Fibroblast of skin of back (primary cell): ENCODE measurements at regions not wholly inside any gene's neighbourhood (a gene's known extent, or its start where the extent isn't known, plus 50 kb on each side); places are given as distances from the start of the nearest gene placed in this dataset.
"Not testable (repeated sequence)": the region's sequence is repeated elsewhere in the genome, so short reads cannot be mapped to it uniquely, and the experiment has no call there.

Source experiments
- DNase-seq: peaks from one replicate; pipeline ENCODE4 v3.0.0-alpha.2; 2013

DNA sequence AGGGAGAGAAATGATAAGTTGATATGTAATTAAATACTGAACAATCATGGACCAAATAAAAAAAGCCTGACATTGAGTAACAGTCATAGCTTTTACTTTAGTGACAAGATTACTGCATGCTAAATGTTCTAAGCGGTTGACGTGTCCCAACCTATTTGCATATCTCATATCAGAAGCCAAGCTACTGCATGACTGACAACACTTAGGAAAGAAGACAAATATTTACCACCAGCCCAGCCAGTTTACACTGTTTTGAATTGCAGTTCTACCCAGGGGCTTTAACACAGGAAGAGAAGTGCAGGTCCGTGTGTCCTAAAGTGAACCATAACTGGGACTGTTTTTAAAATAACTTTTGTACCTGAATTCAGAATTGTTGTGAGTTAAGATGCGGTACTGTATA is 219.9 kb downstream of the PRDM9 start:
- DNase-seq, result no peak

- no peak for DNase-seq
Observed at GRCh38 chr5:23730023-23730422, 222.6 kb downstream of the PRDM9 start.

DNA sequence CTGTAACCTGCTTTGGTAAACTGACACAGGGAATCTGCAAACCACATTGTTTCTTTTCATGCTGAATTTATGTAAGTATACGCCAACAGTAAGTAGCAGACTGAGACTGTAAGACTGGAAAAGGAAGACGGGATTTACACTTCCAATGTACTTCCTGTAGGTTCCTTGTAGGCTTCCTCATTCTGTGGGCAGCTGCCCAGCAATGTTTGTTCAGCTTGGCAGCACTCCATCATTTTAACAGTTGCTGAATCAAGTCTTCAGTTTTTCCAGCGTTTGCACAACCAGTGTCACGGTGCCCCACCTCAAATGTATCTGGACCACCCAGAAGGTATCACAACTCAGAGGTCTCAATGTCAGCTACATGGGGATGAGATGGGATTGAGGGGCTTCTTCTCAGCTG is 232.6 kb downstream of the PRDM9 start:
- no peak for DNase-seq

GRCh38 chr5:23742701-23743100 is 235.3 kb downstream of the PRDM9 start:
- no peak for DNase-seq

GRCh38 chr5:23755906-23756305 is 248.5 kb downstream of the PRDM9 start:
- DNase-seq, result no peak

GRCh38 chr5:23756779-23757178 is 249.4 kb downstream of the PRDM9 start:
- no peak for DNase-seq

GRCh38 chr5:23763170-23763569 is 255.8 kb downstream of the PRDM9 start:
- DNase-seq, result no peak

DNA sequence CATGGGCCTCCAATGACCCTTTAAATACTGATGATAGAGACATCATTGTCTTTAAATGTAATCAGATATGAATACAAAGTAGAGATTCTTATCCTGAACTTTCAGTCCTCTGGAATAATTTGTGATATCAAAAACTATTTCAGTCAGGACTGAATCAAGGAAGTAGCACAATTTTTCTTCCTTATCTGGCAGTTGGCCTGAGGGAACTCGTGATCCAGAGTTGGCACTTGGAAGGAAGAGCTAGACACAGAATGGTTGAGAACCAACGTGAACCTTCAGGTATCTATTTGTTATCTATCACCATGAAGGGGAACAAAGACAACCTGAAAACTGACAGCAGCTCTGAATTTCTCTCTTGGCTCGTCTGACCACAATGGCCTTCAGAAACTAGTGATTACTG is 269.3 kb downstream of the PRDM9 start:
- no peak for DNase-seq

- DNase-seq, result not testable (repeated sequence)
Observed at GRCh38 chr5:23800307-23800706, 292.9 kb downstream of the PRDM9 start.

GRCh38 chr5:23820765-23821471 is 313.5 kb downstream of the PRDM9 start:
- DNase-seq, result peak; percentile 22

- no peak for DNase-seq
Observed at GRCh38 chr5:23823521-23823920, 316.1 kb downstream of the PRDM9 start.

- DNase-seq, result no peak
Observed at GRCh38 chr5:23825196-23825595, 317.8 kb downstream of the PRDM9 start.

GRCh38 chr5:23840083-23840482 is 332.7 kb downstream of the PRDM9 start:
- DNase-seq, result peak; percentile 0

GRCh38 chr5:23864786-23865185 is 357.4 kb downstream of the PRDM9 start:
- DNase-seq, result no peak

GRCh38 chr5:23877847-23878246 is 370.4 kb downstream of the PRDM9 start:
- DNase-seq, result no peak

GRCh38 chr5:23884405-23885031 is 377.1 kb downstream of the PRDM9 start:
- DNase-seq, result no peak

DNA sequence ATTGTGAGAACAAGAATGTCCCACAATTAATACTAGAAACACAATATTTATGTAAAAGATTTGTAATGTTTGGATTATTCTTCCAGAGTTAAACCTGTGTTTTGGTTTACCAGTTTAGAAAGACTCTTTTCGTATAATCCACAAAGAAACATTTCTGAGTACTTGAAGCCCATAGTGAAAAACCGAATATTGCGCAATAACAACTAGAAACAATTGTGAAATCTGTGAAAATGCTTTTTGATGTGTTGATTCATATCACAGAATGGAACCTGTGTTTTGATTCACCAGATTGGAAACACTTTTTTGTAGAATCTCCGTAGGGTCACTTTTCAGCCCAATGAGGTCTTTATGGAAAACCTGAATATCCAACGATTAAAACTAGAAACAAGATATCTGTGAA is 386.2 kb downstream of the PRDM9 start:
- no peak for DNase-seq

DNA sequence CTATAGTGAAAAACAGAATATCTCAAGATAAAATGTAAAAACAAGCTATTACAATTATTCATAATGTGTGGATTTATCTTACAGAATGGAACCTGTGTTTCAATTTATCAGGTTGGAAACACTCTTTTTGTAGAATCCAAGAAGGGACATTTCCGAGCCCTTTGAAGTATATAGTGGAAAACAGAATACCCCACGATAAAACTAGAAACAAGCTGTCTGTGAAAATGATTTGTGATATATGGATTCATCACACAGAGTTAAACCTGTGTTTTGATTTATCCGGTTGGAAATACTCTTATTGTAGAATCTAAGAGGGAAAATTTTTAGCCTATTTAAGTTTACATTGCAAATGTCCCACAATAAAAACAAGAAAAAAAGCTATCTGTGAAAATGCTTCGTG is 388.2 kb downstream of the PRDM9 start:
- DNase-seq, result no peak

GRCh38 chr5:23930985-23931384 is 423.6 kb downstream of the PRDM9 start:
- no peak for DNase-seq

DNA sequence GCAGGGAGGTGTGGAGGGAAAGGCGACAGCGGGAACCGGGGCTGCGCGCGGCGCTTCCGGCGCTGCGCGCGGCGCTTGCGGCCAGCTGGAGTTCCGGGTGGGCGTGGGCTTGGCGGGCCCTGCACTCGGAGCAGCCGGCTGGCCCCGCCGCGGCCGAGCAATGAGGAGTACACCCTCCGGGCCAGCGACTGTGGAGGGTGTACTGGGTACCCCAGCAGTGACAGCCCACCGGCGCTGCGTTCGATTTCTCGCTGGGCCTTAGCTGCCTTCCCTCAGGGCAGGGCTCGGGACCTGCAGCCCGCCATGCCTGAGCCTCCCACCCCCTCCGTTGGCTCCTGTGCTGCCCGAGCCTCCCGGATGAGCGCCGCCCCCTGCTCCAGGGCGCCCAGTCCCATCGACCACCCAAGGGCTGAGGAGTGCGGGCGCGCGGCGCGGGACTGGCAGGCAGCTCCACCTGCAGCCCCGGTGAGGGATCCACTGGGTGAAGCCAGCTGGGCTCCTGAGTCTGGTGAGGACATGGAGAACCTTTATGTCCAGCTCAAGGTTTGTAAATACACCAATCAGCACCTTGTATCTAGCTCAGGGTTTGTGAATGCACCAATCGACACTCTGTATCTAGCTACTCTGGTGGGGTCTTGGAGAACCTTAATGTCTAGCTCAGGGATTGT is 444.0 kb downstream of the PRDM9 start:
- peak; percentile 1 for DNase-seq

DNA sequence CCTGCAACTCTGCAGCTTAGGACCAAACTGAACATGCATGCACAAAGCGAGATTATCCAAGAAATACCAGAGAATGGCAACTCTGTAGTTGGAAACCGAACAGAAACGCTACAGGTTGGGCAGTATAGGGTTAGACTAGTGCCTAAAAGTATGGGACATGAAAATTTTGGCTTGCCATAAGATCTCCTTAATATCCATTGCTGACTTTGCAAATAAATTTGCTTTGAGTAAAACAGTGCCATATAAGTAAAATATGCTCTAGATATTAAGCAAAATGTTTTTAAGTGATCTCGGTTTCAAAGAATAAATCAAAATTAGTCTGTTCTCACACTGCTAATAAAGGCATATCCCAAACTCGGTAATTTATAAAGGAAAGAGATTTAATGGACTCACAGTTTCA is 456.0 kb downstream of the PRDM9 start:
- no peak for DNase-seq

DNA sequence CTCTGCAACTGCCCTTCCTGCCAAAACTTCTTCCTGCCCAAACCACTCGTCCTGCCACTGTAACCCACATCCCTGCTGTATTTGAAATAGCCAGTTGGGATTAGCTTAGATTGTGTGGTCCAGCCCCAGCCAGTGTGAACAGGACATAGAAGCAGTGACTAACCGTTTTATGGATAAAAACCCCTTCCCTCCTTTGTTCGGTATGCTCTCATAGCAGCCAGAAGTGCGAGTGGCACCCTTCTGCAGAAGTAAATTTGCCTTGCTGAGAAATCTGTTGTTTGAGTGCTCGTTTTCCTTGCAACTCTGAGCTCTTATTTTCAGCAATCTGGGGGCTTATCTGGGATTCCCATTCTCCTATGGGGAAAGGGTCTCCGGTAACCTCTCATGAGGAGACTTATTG is 470.0 kb downstream of the PRDM9 start:
- no peak for DNase-seq

DNA sequence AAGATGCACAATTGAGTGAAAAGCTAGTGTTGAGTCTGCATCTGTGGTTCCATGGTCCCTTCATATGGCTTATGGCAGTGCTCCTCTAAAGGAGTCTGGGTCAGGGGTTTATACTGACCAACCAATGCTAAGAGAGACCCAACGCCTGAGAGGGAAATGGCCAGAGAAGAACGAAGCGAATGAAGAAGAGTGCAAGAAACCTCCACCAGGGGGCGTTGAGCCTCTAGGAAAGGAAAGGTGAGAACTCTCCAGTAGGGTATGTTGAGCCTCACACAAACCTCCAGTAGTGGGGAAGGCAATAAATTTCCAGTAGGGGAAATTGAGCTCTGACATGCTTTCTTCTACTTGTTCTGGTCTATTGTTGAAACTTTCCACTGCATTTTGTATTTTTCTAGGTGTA is 470.6 kb downstream of the PRDM9 start:
- no peak for DNase-seq

GRCh38 chr5:23991406-23991805 is 484.0 kb downstream of the PRDM9 start:
- no peak for DNase-seq
